ENCODE measurements at regions not wholly inside any gene's neighbourhood (a gene's known extent, or its start where the extent isn't known, plus 50 kb on each side); places are given as distances from the start of the nearest gene placed in this dataset.
A peak's percentile ranks its signal among the peaks of the same experiment; 100 is the strongest.

GRCh38 chr10:93199191-93199751 is 125.6 kb downstream of the CYP26A1 start:
- peak; percentile 63 for DNase-seq
- H3K27ac ChIP-seq, result 0 out of 2 replicates have a peak overlapping the region, but pooled peaks have one; percentile 3
- H3K36me3 ChIP-seq (ENCODE audit: low read depth), result no peaks in the 10 kb centered on the region

DNA sequence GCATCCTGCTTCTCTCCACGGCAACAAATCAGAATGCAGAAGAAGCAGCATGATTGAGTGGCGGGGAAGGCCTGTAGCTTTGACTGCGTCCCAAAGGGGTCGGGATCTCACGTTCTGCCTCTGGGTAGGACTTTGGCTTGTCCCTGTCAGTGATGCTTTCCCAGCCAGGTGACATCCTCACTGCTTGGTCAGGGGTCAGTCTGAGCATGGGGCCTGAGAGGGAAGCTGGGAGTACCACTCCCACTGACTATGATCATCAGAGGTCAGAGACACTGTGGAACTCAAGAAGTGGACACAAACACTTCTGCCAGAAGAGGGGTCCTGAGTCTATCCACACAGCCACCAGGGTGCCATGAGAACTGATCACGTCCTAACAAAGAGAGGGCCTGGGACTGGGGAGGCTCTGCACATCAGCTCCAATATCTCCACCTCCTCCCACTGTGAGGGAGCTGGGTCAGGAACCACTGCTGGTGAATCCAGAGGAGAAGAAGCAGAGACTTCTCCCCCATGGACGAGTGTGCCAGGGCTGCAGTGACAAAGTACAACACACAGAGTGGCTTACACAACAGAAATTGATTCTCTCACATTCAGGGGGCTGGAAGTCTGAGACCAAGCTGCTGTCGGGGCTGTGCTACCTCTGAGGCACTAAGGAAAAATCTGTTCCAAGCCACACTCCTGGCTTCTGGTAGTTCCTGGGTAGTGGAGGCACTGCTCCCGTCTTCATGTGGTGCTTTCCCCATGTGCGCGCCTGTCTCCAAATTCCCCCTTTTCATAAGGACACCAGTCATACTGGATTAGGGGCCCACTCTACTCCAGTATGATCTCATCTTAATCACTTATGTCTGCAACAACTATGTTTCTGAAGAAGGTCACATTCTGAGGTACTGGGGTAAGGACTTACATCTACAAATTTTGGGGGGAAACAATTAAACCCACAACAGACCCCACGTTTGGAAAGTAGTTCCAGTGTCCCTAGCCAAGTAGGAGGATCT is 131.1 kb downstream of the CYP26A1 start:
- Histone ChIP-seq H3K27ac (no peak overlapping the region), H3K9me3 (ENCODE audit: low read depth) (no peaks in the 10 kb centered on the region), H3K27me3 (replicated peaks; ENCODE audit: insufficient read depth) (no peaks in the 10 kb centered on the region), H3K4me1 (ENCODE audit: insufficient read depth) (no peaks in the 10 kb centered on the region), H3K36me3 (ENCODE audit: low read depth) (no peaks in the 10 kb centered on the region), H4K20me1 (ENCODE audit: insufficient read depth) (no peaks in the 10 kb centered on the region), H2AFZ (no peak overlapping the region), H3K9me2 (ENCODE audit: insufficient read depth) (no peaks in the 10 kb centered on the region), H3K4me2 (ENCODE audit: unreplicated experiment) (no peak overlapping the region), H3K9ac (no peak overlapping the region), H3F3A (ENCODE audit: insufficient read depth) (no peaks in the 10 kb centered on the region), H3K4me3 (no peak overlapping the region), H3K79me2 (ENCODE audit: insufficient read depth) (no peaks in the 10 kb centered on the region)
- TF ChIP-seq EZH2 (IDR thresholded peaks at IDR 0.05; ENCODE audit: insufficient read depth, poor library complexity, severe bottlenecking) (no peak), EZH2phosphoT487 (IDR thresholded peaks at IDR 0.05; ENCODE audit: insufficient read depth, low read depth) (no peak)
- in situ Hi-C loops (cut with MboI), result no loop called here
- 70 to 71% methylated on average over 12 of the region's 12 CpGs for WGBS, 2 experiments (ENCODE audit: low coverage in 1 of 2, low lambda C conversion rate in 2 of 2, missing lambda C conversion rate in 2 of 2)
- no peak for DNase-seq

More at GRCh38 chr10:93199191-93199751, 125.6 kb downstream of the CYP26A1 start:
- no peaks in the 10 kb centered on the region for H4K20me1 ChIP-seq (ENCODE audit: insufficient read depth)
- H3K4me2 ChIP-seq (ENCODE audit: unreplicated experiment), result peak overlapping the region; percentile 72
- H3K9me3 ChIP-seq (ENCODE audit: low read depth), result no peaks in the 10 kb centered on the region
- peak overlapping the region; percentile 85 for H2AFZ ChIP-seq
- no peaks in the 10 kb centered on the region for H3K79me2 ChIP-seq (ENCODE audit: insufficient read depth)
- no peaks in the 10 kb centered on the region for H3K27me3 ChIP-seq (replicated peaks; ENCODE audit: insufficient read depth)
- H3F3A ChIP-seq (ENCODE audit: insufficient read depth), result 0 out of 2 replicates have a peak, but pooled peaks cover 2% of the 10 kb centered on the region
- no peak for TF ChIP-seq EZH2phosphoT487 (IDR thresholded peaks at IDR 0.05; ENCODE audit: insufficient read depth, low read depth)
- peaks cover 13% of the 10 kb centered on the region for H3K4me1 ChIP-seq (ENCODE audit: insufficient read depth)
- in situ Hi-C loops (cut with MboI), result no loop called here
- WGBS, 2 experiments (ENCODE audit: low coverage in 1 of 2, low lambda C conversion rate in 2 of 2, missing lambda C conversion rate in 2 of 2), result 12 to 13% methylated on average over 11 of the region's 11 CpGs
- H3K9ac ChIP-seq, result peak overlapping the region; percentile 49
- H3K9me2 ChIP-seq (ENCODE audit: insufficient read depth), result no peaks in the 10 kb centered on the region
- H3K4me3 ChIP-seq, result peak overlapping the region; percentile 69

- WGBS, 2 experiments (ENCODE audit: low coverage in 1 of 2, low lambda C conversion rate in 2 of 2, missing lambda C conversion rate in 2 of 2), result 77 to 82% methylated on average over 7 of the region's 7 CpGs
- no peak overlapping the region for H2AFZ ChIP-seq
- no peak for DNase-seq
These were observed 133.0 kb downstream of the CYP26A1 start for GRCh38 chr10:93206652-93207051.

GRCh38 chr10:93208717-93209464 is 135.2 kb downstream of the CYP26A1 start:
- DNase-seq, result peak; percentile 78
- no peaks in the 10 kb centered on the region for H3K79me2 ChIP-seq (ENCODE audit: insufficient read depth)
- no peaks in the 10 kb centered on the region for H3K9me3 ChIP-seq (ENCODE audit: low read depth)
- no peak overlapping the region for H2AFZ ChIP-seq
- no peaks in the 10 kb centered on the region for H3K36me3 ChIP-seq (ENCODE audit: low read depth)
- no peak overlapping the region for H3K27ac ChIP-seq
- H3F3A ChIP-seq (ENCODE audit: insufficient read depth), result no peaks in the 10 kb centered on the region
- H3K4me3 ChIP-seq, result no peak overlapping the region
- WGBS, 2 experiments (ENCODE audit: low coverage in 1 of 2, low lambda C conversion rate in 2 of 2, missing lambda C conversion rate in 2 of 2), result 56 to 60% methylated on average over 7 of the region's 7 CpGs
- in situ Hi-C loops (cut with MboI), result no loop called here
- H3K4me2 ChIP-seq (ENCODE audit: unreplicated experiment), result no peak overlapping the region
- no peak for TF ChIP-seq EZH2 (IDR thresholded peaks at IDR 0.05; ENCODE audit: insufficient read depth, poor library complexity, severe bottlenecking)
- no peak for TF ChIP-seq EZH2phosphoT487 (IDR thresholded peaks at IDR 0.05; ENCODE audit: insufficient read depth, low read depth)
- H3K9me2 ChIP-seq (ENCODE audit: insufficient read depth), result no peaks in the 10 kb centered on the region
- no peak overlapping the region for H3K9ac ChIP-seq
- no peaks in the 10 kb centered on the region for H3K27me3 ChIP-seq (replicated peaks; ENCODE audit: insufficient read depth)
- H4K20me1 ChIP-seq (ENCODE audit: insufficient read depth), result no peaks in the 10 kb centered on the region
- no peaks in the 10 kb centered on the region for H3K4me1 ChIP-seq (ENCODE audit: insufficient read depth)

More at GRCh38 chr10:93206652-93207051, 133.0 kb downstream of the CYP26A1 start:
- H3K27ac ChIP-seq, result no peak overlapping the region
- no peak overlapping the region for H3K4me3 ChIP-seq
- in situ Hi-C loops (cut with MboI), result no loop called here
- no peak overlapping the region for H3K9ac ChIP-seq
- no peak overlapping the region for H3K4me2 ChIP-seq (ENCODE audit: unreplicated experiment)
- no peaks in the 10 kb centered on the region for H3K9me3 ChIP-seq (ENCODE audit: low read depth)
- no peaks in the 10 kb centered on the region for H3K9me2 ChIP-seq (ENCODE audit: insufficient read depth)
- H3K4me1 ChIP-seq (ENCODE audit: insufficient read depth), result no peaks in the 10 kb centered on the region
- H4K20me1 ChIP-seq (ENCODE audit: insufficient read depth), result no peaks in the 10 kb centered on the region
- no peaks in the 10 kb centered on the region for H3K27me3 ChIP-seq (replicated peaks; ENCODE audit: insufficient read depth)
- no peaks in the 10 kb centered on the region for H3F3A ChIP-seq (ENCODE audit: insufficient read depth)
- TF ChIP-seq EZH2 (IDR thresholded peaks at IDR 0.05; ENCODE audit: insufficient read depth, poor library complexity, severe bottlenecking) (no peak), EZH2phosphoT487 (IDR thresholded peaks at IDR 0.05; ENCODE audit: insufficient read depth, low read depth) (no peak)
- no peaks in the 10 kb centered on the region for H3K79me2 ChIP-seq (ENCODE audit: insufficient read depth)
- no peaks in the 10 kb centered on the region for H3K36me3 ChIP-seq (ENCODE audit: low read depth)
